ENCODE measurements at regions not wholly inside any gene's neighbourhood (a gene's known extent, or its start where the extent isn't known, plus 50 kb on each side); places are given as distances from the start of the nearest gene placed in this dataset.
"Not testable (repeated sequence)": the region's sequence is repeated elsewhere in the genome, so short reads cannot be mapped to it uniquely, and the experiment has no call there.

DNA sequence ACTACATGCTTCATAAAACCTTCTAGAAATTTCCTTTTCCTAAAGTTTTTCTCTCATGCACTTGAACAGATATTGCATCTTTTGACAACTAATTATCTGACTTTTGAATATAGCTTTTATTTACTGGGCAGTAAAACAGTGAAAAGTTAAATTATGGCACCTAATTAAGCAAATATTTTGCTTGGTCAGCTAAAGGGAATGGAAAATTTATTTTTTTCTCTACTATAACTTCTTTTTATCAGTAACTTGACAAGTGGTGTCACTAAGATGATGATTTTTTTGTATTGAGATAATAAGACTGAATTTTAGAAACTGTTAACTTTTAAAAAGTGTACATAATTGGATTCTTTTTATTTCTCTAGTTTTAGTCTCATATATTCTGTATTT lies 351.6 kb downstream of the PIK3C3 start:
- no peak for DNase-seq (ENCODE audit: low read depth in 2 of 3, low spot score in 1 of 3)

DNA sequence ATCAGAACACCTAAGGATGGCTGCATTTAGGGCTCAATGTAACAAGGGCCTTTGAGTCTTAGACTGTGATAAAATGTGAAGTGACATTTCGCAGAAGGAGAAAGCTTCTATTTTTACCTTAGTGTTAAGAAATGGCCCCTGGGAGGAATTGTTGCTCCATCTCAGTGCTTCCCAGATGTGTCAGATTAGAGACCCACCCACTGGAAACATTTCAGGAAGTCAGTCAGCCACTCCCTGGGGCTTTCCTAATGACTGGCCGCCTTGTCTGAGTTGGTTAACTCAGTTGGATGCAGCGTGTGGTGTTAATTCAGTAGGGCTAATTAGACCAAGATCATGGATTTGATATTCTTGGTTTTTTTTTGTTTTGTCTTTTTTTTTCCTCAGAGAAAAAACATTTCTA lies 355.9 kb downstream of the PIK3C3 start:
- DNase-seq (ENCODE audit: low read depth in 2 of 3, low spot score in 1 of 3) = no peak

DNA sequence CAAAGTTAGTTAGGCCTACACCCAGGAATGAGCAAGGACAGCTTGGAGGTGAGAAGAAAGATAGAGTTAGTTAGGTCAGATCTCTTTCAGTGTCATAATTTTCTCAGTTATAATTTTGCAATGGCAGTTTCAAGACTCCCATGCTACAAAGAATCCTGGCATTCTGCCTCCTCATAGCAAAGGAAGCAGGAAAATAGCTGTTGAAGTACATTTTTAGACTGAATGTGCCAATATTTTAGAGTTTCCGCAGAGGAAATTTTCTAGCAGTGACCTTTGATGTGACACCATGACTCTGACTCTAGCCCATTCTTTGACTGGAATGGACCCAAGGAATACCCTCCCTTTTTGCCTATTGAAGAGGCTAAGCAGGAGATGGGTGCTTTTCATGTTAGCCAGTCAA lies 371.7 kb downstream of the PIK3C3 start:
- no peak for DNase-seq (ENCODE audit: low read depth in 2 of 3, low spot score in 1 of 3)

DNA sequence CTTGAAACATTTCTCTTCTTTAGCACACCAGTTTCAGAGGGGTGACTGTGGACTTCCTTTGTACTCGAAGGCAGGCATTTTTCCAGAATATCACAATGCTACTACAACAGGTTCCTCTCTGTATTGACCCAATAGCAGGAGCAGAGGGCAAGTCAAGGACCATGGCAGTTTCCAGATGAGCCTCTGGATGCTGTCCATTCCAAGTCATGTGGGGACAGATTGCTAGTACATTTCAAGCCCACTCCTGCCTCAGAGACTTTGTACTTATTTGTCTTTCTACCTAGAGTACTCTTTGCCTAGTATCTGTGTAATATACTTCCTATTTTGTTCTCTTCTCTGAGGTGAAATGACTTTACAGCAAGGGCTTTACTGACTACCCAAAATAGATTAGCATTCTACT lies 373.9 kb downstream of the PIK3C3 start:
- DNase-seq (ENCODE audit: low read depth in 2 of 3, low spot score in 1 of 3) = no peak

DNA sequence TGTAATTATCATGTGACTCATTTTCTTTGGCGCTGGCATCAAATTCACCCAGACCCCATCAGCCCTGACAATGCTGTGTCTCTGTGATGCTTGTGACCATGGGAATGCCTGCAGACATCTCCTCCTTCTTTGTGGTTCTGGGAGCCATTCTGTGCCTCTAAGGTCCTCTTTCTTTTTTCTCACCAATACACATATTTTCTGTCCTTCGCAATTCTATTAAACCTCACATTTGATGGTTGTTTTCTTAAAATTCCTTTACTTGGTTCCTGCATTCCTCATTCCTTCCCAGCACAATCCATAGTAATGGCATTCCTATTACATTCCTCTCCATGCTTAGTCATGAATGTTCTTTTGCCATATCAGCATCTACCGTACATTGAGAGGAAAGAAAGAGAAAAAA lies 375.3 kb downstream of the PIK3C3 start:
- no peak for DNase-seq (ENCODE audit: low read depth in 2 of 3, low spot score in 1 of 3)

DNA sequence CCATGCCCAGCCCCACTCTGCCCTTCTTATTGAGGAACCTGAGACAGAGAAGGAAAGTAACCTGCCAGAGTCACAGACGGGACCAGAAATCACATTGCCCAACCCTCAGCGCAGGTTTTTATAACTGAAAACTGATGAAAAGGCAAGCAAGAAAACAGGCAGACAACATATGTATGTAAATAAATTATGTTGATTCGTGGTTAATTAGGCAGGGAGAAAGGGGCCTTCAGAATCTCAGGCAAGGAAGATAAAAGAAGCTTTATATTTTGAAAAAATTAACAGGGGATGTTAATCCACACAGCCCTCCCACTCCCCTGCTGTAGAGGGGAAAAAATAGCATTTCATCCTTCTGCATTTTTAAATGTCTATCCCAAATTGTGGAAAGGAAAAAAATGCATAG lies 378.5 kb downstream of the PIK3C3 start:
- DNase-seq (ENCODE audit: low read depth in 2 of 3, low spot score in 1 of 3) = no peak

DNA sequence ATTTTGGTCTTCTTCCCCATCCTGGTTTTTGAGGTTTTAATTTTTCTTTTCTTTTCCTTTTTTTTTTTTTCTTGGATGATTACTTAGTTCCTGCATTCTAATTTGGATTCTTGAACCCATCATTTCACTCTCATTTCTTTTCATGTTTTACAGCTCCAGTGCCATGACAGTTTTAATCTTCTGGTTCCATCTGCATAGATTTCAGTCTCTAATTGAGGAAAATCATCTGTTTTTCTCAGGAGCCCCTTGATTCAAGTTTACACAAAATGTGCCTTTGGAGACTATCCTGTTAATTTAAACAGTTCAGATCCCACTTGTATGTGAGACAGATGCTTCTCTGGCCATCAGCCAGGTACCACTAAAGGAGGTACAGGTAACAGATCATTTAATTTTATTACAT lies 379.9 kb downstream of the PIK3C3 start:
- DNase-seq (ENCODE audit: low read depth in 2 of 3, low spot score in 1 of 3) = no peak

DNA sequence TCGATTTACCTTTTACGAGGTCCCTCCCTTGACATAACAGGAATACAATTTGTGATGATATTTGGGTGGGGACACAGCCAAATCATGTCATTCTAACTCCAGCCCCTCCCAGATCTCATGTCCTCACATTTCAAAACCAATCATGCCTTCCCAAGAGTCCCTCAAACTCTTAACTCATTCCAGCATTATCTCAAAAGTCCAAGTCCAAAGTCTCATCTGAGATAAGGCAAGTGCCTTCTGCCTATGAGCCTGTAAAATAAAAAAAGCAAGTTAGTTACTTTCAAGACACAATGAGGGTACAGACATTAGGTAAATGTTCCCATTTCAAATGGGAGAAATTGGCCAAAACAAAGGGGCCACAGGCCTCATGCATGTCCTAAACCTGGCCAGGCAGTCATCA lies 381.1 kb downstream of the PIK3C3 start:
- no peak for DNase-seq (ENCODE audit: low read depth in 2 of 3, low spot score in 1 of 3)

DNA sequence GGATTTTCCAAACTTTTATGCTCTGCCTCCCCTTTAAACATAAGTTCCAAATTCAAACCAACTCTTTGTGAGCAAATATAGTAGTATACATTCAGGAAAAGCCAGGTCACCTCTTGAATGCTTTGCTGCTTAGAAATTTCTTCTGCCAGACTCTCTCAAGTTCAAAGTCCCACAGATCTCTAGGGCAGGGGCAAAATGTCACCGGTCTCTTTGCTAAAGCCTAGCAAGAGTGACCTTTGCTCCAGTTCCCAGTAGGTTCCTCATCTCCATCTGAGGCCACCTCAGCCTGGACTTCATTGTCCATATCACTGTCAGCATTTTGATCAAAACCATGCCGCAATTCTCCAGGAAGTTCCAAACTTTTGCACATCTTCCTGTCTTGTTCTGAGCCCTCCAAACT lies 382.3 kb downstream of the PIK3C3 start:
- DNase-seq (ENCODE audit: low read depth in 2 of 3, low spot score in 1 of 3) = not testable (repeated sequence)

DNA sequence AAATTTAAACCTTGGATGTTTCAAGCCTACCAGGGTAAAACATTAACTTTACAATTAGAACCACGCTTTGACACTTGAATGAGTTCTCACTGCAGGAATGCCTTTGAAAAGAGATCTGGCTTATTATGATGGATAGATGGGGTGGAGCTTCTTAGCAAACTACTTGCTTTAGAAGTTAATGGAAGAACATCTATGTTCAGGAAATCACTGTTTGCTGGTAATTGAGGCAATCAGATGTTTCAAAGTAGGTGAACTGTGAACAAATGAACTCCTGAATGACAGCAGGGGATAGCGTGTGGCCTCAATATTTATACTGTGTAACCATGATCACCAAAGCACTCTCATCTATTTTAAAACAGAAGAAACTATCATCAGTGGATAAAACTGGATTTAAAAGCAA lies 383.6 kb downstream of the PIK3C3 start:
- no peak for DNase-seq (ENCODE audit: low read depth in 2 of 3, low spot score in 1 of 3)

DNA sequence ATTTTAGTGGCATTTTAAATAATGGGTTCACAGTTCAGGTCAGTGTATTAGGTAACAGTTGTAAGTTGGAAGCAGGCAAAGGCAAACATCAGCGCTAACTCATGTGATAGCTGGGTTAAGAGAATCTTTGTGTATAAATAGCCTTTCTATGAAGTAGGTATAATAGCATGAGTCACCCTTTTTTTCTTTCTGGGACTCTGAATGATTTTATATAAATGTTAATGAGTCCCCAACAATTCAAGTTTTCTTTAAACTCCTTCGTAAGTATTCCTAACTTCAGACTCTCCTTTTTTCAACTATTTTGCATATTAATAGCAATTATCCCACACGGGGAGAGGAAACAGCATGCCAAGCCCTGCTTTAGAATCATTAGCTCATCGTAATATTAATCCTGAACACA lies 384.3 kb downstream of the PIK3C3 start:
- no peak for DNase-seq (ENCODE audit: low read depth in 2 of 3, low spot score in 1 of 3)

DNA sequence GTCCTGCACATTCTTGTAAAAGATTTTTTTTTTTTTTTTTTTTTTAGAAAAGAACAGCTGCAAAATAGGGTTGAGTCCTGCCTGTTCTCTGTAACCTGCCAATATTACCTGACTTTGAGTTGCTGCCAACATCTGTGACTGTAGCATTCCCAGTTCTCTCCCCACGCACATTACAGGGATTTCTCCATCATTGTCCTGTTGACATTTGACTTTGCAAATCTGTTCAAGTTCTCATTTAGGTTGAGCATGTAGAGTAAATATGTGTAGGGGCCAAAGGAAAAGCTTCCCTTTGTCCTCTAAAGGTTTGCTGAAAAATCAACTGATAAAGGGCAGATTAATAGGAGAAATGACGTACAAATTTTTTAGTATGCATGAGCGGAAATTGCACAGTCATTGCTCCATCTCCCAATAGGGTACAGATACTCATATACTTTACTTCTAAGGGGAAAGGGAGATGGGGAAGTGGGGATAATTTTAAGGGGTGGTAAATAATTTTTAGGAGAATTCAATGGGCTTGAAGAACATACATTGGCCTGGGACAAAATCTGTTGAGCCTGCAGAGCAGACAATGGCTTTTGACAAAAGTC lies 385.5 kb downstream of the PIK3C3 start:
- DNase-seq (ENCODE audit: low read depth in 2 of 3, low spot score in 1 of 3) = no peak

DNA sequence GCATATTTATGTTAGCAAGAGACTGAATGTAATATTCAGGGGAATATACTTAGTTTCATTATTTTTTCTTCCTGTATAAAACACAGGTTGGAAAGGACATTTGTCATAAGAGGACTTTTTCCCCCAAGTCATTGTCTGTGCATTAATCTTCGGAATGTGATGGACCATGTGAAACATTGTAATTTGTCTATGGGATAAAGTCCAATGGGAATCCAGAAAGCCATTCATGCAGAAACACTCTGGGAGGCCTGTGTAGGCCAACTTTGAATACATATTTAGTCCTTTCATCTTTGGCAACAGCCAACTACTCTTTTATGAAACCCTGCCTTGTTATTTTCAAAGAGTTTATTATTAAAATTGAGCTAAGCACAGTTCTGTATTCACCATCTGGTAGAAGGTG lies 386.4 kb downstream of the PIK3C3 start:
- DNase-seq (ENCODE audit: low read depth in 2 of 3, low spot score in 1 of 3) = no peak

DNA sequence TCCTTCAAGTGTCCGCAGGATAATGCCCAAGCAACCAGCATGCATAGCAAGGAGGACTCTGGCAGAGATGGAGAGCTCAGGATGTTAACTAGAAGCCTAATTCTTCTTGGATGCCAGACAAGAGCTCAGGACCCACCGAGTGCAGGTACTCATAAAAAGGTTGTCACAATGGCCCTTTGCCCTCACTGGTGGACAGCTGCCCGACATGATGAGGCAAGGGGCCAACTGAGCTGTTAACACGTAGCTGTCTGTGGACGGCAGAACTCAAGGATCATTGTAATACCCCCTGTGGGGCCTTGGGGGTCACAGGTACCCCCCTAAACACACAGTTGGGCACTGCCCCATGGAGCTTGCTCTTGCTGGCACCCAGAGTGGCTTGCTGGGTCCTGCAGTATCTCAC lies 393.7 kb downstream of the PIK3C3 start:
- no peak for DNase-seq (ENCODE audit: low read depth in 2 of 3, low spot score in 1 of 3)

DNA sequence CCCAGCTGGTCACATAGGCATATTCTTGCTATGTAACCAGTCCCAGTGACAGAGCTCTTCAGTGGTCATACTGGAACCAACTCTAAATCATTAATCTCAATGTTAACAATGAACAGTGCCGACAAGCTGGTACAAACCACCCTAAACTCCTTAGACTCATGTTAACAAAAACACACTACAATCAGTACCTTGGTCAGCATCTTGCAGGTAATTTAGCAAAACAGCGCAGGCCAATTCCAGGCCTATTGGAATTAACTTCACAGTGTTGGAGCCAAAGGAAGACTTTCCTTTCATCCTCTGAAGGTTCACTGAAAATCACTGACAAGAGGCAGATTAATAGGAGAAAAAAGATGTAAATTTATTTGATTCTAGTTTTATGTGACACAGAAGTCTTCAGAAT lies 396.4 kb downstream of the PIK3C3 start:
- DNase-seq (ENCODE audit: low read depth in 2 of 3, low spot score in 1 of 3) = no peak

DNA sequence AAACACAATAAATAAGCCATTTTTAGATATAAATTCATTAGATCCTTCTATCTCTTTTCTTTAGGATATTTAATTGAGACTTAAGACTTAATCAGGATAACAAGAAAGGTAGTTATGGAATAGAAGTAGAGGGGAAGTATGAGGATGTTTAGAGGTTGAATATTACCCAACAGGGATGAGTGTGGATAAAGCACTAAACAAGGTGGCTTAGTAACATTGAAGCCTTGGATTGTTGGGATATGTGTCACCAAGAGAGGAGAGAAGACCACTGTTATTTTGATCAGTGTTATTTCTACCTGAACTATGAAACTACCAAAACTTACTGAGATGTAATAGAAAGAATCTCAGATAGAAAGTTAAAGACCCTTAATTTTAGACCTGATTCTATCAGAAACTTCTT lies 405.7 kb downstream of the PIK3C3 start:
- no peak for DNase-seq (ENCODE audit: low read depth in 2 of 3, low spot score in 1 of 3)

DNA sequence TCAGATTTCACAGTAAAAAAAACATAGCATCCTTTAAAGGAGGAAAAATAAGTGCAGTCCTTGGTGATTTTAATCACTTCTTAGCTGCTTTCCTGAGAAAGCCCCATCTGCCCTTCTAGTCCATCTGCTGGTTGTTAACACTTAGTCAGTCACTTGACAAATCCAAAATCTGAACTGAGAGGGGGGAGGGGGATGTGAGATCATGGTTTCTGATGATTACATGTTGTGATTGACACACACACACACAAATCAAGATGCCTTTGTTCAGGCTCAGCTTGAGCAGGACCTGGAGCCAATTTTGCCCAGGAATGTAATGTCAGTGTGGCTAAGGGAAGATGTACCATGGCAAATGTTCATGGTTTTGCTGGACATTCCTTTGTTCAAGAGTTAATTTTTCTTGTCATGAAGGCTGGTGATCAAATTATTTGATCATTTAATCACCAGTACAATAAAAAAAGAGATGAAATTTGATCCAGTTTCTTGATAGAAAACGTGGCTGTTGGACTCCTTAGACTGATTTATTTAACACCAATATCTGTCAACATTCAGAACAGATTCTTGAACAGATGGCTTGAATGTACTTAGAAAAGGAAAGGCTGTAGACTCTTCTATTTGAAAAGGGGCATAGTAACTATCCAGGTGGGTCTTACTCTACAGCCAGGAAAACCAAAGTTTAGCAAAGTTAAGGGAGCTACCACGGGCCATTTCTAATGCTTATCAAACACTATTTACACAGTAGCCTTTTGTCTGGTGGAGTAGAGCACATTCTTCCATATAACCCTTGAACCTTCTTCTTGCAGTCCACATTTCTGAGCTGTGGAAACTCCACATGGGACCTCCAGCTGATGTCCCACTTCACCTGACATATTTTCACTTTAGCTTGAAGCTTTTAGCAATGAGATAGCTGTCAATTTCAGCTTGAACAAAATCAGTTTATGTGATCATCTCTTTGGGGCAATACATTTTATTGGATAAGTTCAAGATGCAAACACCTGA lies 408.7 kb downstream of the PIK3C3 start:
- no peak for DNase-seq (ENCODE audit: low read depth in 2 of 3, low spot score in 1 of 3)

DNA sequence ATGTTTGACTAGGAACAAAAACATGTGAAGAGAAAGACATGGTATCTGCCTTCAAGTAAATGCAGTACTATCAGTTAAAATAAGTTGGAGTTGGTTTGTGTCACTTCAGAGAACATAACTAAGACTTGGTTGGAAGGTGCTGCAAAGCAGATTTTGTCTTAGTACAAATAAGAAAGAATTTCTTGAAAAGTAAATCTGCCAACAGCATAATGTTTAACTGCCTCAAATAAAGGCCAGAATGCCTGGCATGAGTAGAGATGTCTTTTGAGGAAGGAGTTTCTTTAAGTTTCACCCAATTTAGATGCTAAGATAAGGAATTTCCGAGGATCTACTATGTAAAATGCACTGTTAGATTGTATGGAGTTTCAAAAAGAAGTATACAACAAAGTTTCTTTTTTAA lies 409.7 kb downstream of the PIK3C3 start:
- DNase-seq (ENCODE audit: low read depth in 2 of 3, low spot score in 1 of 3) = no peak

DNA sequence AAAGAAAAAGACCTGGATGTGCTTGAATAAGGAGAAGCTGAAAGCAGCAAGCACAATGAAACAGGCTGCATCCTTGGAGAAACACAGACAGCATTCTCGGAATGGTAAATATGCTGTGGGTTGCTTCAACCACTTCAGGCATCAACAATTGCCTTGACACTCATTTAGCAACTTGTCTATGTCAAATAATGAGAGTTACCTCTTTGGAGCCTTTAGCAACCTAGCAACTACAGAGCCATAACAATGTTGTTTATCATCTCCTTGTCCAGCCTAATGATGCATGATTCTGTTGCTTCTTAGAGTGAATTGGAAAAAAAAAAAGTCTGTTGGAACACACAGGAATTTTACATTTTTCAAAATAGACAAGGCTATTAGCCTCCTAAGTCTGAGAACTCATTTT lies 410.6 kb downstream of the PIK3C3 start:
- no peak for DNase-seq (ENCODE audit: low read depth in 2 of 3, low spot score in 1 of 3)

DNA sequence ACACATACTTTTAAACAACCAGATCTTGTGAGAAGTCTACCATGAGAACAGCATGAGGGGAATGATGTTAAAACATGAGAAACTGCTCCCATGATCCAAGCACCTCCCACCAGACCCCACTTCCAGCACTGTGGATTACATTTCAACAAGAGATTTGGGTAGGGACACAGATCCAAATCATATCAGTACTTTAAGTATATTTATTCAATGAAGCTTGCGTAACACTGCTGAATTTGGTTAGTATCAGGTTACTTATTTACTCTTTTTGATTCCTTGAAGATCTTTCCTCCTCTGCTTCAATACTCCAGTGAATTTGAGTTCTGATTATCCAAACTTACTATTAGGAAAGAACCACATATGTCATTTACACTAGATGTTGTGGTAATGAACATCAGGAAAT lies 418.6 kb downstream of the PIK3C3 start:
- no peak for DNase-seq (ENCODE audit: low read depth in 2 of 3, low spot score in 1 of 3)

DNA sequence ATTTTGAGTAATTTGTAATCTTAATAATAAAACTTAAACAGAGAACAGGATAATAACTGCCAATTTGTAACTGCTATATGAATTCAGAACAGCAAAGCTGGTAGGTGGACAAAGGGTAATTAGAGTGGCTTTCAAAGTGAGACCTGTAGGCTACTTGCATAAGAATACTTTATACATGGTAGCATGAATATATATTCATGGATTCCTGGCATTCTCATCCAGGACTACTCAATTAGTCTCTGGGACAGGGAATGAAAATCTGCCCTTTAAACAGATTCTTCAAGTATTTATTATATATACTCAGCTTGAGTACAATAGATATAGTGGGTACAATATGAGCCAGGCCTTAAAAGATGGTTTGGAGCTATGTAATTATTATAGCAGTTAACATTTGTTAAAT lies 419.9 kb downstream of the PIK3C3 start:
- no peak for DNase-seq (ENCODE audit: low read depth in 2 of 3, low spot score in 1 of 3)

DNA sequence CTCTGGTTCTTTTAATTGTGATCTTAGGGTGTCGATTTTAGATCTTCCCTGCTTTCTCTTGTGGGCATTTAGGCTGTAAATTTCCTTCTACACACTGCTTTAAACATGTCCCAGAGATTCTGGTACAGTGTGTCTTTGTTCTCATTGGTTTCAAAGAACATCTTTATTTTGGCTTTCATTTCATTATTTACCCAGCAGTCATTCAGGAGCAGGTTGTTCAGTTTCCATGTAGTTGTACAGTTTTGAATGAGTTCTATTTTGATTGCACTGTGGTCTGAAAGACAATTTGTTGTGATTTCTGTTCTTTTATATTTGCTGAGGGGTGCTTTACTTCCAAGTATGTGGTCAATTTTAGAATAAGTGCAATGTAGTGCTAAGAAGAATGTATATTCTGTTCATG lies 423.8 kb downstream of the PIK3C3 start:
- DNase-seq (ENCODE audit: low read depth in 2 of 3, low spot score in 1 of 3) = not testable (repeated sequence)

DNA sequence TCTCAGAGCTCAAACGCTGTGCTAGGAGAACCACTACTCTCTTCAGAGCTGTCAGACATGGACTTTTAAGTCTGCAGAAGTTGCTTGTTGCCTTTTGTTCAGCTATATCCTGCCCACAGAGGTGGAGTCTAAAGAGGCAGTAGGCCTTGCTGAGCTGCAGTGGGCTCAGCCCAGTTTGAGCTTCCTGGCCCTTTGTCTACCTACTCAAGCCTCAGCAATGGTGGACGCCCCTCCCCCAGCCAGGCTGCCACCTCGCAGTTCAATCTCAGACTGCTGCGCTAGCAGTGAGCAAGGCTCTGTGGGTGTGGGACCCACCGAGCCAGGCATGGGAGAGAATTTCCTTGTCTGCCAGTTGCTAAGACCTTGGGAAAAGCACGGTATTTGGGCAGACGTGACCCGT lies 426.2 kb downstream of the PIK3C3 start:
- not testable (repeated sequence) for DNase-seq (ENCODE audit: low read depth in 2 of 3, low spot score in 1 of 3)

All from stimulated activated CD4-positive, alpha-beta T cell treated with anti-CD3 and anti-CD28 coated beads, Interleukin-12 subunit alpha, Interleukin-12 subunit beta, amount 100 ng/mL, for 48 hours (primary cell).